ENCODE measurements at regions not wholly inside any gene's neighbourhood (a gene's known extent, or its start where the extent isn't known, plus 50 kb on each side); places are given as distances from the start of the nearest gene placed in this dataset.
A peak's percentile ranks its signal among the peaks of the same experiment; 100 is the strongest.
"Not testable (repeated sequence)": the region's sequence is repeated elsewhere in the genome, so short reads cannot be mapped to it uniquely, and the experiment has no call there.

- not testable (repeated sequence) for DNase-seq
Observed at GRCh38 chr17:31675392-31675791, 183.7 kb downstream of the COPRS start.

GRCh38 chr17:31674717-31675349, 184.2 kb downstream of the COPRS start:
- no peak for DNase-seq

GRCh38 chr17:31674305-31674704, 184.7 kb downstream of the COPRS start:
- no peak for DNase-seq

- DNase-seq = no peak
Observed at GRCh38 chr17:31673076-31673475, 186.0 kb downstream of the COPRS start.

- DNase-seq = no peak
Observed at GRCh38 chr17:31672161-31672819, 186.8 kb downstream of the COPRS start.

DNA sequence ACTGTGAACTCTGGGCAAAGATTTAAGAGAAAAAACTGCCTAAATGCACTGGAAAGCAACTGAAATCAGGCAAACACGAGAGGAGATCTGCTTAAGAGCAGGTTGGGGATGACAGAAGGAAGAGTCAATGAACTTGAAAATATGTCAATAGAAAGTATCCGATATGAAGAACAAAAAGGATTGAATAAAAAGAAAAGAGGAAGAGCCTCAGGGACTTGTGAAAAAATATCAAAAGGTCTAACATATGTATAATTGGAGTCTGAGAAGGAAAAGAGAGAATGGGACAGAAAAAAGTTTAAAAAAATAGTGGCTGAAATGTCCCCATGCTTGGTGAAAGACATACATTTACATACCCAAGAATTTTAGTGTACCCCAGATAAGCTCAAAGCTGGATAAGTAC, 195.5 kb downstream of the COPRS start:
- DNase-seq = no peak

GRCh38 chr17:31660684-31661083, 198.4 kb downstream of the COPRS start:
- no peak for DNase-seq

- DNase-seq = no peak
Observed at GRCh38 chr17:31657876-31658275, 201.2 kb downstream of the COPRS start.

DNA sequence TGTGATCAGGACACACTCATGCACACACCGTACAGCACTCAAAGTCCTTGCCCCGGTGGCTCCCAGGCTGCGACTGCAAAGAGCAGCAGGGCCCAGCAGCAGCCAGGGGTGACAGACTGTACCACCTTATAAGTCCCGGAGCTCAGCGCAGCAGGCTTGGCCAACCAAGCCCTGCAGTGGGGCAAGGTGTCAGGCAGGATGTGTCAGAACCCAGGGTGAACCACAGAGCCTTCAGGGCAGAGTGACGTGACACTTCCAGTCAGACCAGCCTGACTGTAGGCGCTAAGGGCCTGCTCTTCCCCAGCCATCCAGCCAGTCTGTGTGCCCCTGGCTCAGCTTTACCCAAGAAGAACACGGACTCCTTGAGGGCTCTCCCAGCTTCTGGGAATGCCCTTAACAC, 204.1 kb downstream of the COPRS start:
- DNase-seq = peak; percentile 49

DNA sequence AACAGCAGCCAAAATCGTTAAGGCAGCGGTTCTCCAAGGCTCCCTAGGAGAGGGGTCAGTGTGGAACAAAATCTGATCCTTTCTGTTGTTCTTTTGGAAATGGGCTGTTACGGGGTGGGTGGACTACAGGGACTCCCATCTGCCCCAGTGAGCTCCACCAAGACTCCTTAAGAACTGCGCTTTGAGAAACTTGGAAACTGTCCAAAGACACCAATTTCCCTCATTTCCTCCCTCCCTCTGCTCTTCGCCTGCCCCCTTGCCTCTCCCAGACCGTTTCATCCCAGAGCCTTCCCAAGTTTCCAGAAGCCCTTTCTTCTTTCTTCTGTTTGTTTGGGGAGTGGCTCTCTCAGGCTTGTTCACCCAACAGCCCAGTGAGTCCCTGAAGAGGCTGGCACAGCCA, 205.4 kb downstream of the COPRS start:
- no peak for DNase-seq

DNA sequence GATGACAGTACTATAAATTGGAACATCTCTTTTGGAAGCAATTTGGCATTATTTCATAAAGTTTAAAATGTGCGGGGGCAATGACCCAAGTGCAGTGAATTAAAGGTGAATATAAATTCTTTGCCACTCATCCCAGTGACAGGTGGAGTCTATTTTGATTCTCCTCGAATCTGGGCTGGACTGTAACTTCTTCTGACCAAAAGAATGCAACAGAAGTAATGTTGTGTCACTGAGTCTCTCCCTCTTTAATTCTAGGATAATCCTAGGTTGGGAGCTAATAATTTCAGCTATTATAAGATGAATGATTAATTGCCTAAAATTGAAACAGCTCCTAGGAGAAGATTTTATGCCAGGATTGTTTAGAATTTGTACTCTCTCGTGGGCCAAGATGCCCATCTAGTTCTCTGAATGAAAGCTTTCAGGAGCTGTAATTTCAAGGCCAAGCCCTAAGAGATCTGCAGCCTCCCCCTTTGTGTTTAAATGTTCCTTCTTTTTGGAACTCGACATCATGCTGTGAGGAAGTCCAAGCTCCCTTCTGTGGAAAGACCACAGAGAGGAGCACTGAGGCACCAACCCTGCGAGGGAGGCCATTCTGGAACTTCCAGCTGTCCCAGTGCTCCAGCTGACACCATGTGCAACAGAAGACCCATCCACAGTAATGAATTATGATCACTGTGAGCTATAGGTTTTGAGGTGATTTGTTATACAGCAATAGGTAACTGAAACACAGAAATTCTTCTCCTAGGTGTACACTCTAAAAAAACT, 208.1 kb downstream of the COPRS start:
- DNase-seq = no peak

- no peak for DNase-seq
Observed at GRCh38 chr17:31649302-31649701, 209.7 kb downstream of the COPRS start.

- DNase-seq = no peak
Observed at GRCh38 chr17:31647661-31648060, 211.4 kb downstream of the COPRS start.

DNA sequence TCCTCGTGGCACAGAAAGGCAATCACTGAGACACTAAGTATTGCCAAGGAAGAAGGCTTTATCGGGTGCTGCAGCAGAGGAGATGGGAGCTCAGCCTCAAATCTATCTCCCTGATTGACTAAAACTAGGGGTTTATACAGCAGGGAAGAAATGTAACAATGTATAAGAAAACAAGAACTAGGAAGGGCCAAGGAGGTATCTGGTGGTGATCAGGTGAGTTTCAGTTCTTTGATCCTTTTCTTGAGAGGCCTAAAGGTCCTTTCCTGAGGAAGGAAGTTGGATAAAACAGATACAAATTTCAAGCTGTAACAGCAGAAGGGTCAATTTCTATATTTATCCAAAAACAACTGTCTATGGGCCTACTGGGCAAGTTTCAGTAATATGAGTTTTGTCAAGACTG, 212.4 kb downstream of the COPRS start:
- DNase-seq = no peak

DNA sequence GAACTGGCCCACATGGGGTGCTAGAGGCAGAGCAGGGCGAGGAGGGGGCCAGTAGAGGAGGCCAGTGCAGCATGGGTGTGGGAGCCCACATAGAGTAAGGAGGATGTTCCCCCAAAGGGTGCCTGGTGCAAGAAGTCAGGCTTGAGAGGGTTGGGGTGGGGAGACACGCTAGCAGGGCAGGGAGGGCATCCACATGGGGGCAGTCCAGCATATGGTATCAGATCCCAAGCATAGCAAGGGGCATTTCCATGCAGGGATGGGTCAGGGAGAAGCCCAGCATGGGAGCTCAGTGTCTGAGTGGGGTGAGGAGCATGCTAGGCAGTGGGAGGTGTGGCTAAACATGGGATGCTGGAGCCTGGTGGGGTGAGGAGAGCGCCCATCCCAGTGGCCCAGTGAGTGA, 213.7 kb downstream of the COPRS start:
- no peak for DNase-seq

GRCh38 chr17:31631766-31632165, 227.3 kb downstream of the COPRS start:
- DNase-seq = no peak

GRCh38 chr17:31630866-31631265, 228.2 kb downstream of the COPRS start:
- not testable (repeated sequence) for DNase-seq

DNA sequence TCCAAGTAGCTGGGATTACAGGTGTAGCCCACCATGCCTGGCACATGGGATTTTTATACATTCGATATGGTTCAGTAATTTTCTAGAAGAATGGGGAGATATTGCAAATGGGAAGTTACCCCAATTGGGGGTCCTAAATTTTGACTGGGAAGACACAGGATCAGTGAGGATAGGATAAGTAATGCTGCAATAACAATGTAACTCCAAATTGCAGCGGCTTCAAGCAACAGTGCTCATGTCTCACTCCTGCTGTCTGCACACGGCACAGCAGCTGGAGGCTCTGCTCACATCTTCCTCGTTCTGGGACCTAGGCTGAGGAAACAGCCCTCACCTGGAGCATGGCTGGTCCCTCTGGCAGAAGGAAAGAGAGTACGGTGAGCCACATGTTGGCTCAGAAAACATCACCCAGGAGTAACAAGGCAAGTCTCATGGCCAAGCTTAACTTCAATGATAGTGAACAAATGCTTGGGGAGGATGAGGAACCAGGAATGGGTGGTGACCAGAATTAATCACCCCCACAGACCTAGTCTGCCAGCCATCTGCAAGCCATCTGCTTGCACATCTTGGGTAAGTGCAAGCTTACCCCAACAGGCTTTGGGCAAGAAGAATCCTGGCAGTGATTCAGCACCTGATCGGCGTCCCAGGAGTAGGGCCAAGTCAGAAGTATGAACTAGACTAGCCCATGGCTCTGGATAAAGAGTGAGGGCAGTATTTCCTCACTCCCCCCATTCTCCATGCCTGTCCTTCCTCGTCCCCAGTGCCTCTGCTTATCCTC, 229.2 kb downstream of the COPRS start:
- DNase-seq = no peak

GRCh38 chr17:31627960-31628359, 231.1 kb downstream of the COPRS start:
- DNase-seq = no peak

GRCh38 chr17:31623990-31624389, 232.5 kb downstream of the RAB11FIP4 start:
- DNase-seq = no peak

DNA sequence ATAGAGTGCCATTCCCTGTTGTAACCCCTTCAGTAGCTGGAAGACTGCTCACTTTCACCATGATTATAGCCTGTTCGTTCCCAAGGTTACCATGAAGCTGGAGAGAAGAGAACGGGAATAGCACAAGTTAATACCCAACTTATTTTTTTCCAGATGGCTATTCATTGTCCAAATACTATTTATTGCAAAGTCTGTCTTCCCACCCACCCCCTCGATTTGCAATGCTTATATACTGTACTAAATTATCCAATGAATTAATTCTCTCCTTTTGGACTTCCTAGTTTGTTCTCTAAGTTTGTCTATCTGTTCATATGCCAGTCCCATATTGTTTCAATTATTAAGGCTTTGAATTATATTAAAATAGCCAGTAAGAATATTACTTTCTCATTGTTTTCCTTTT, 231.0 kb downstream of the RAB11FIP4 start:
- no peak for DNase-seq

DNA sequence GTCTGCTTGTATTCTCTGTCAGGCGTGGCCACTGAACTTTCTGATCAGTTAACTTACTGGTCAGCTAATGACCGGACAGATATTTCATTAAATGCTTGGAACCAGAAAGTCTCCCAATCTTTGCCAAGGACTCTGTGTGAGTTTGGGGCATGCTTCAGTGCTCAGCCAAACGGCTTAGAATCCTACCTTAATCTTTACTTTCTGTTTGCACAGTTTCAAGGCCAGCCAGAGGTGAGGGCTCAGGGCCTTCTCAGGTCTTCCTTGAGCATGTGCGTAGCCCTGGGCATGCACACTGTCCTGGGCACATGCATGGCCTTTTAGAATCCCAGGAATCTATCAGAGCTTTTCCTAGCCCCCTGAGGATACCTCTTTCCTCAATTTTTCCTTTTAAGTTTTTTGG, 230.1 kb downstream of the RAB11FIP4 start:
- no peak for DNase-seq

- not testable (repeated sequence) for DNase-seq
Observed at GRCh38 chr17:31611053-31611452, 219.6 kb downstream of the RAB11FIP4 start.
